Thyroid gland (tissue), 4 donors: ENCODE measurements at regions not wholly inside any gene's neighbourhood (a gene's known extent, or its start where the extent isn't known, plus 50 kb on each side); places are given as distances from the start of the nearest gene placed in this dataset.

Source experiments
- DNase-seq, 2 donors: peaks; one replicate each; pipeline ENCODE4 v3.0.0-alpha.2; 2019
- H3K27ac ChIP-seq, 3 donors: fragments of 200-600 bp; sonication (generic); 1 replicate in 2 of 3; 2 replicates in 1 of 3; pipeline ENCODE4 v1.5.1; 2016 to 2019; ENCODE audit warnings: mild to moderate bottlenecking in 1 of 3, moderate library complexity in 1 of 3
- H3K27me3 ChIP-seq: fragments of 200-600 bp; sonication (generic); one replicate; pipeline ENCODE4 v1.5.1; 2019
- H3K36me3 ChIP-seq, 2 donors: fragments of 200-600 bp; sonication (generic); one replicate each; pipeline ENCODE4 v1.5.1; 2016 to 2019
- H3K4me1 ChIP-seq, 2 donors: fragments of 200-600 bp; sonication (generic); one replicate each; pipeline ENCODE4 v1.5.1; 2017 to 2019
- H3K4me3 ChIP-seq, 3 donors: fragments of 200-600 bp; sonication (generic); replicated peaks in 1 of 3; 1 replicate in 2 of 3; 2 replicates in 1 of 3; pipeline ENCODE4 v1.5.1; 2016; ENCODE audit warnings: mild to moderate bottlenecking in 1 of 3
- H3K9me3 ChIP-seq: fragments of 200-600 bp; sonication (generic); one replicate; pipeline ENCODE4 v1.5.1; 2017
- CTCF ChIP-seq, 6 experiments: fragments of 200-600 bp in 3 of 6; fragments of 450-650 bp in 3 of 6; sonication (generic) in 3 of 6; IDR thresholded peaks; one replicate each; pipeline ENCODE4 v1.5.1; 2016 to 2019; ENCODE audit warnings: antibody characterized with exemption in 6 of 6, mild to moderate bottlenecking in 2 of 6, inconsistent platforms in 1 of 6, moderate library complexity in 1 of 6
- POLR2A ChIP-seq, 2 donors: fragments of 450-650 bp; IDR thresholded peaks; one replicate each; pipeline ENCODE4 v1.6.1; 2017; ENCODE audit warnings: antibody characterized with exemption in 2 of 2, mild to moderate bottlenecking in 2 of 2, moderate library complexity in 1 of 2
- WGBS, 2 donors: methylation state at CpG; one replicate each; pipeline ENCODE4 v1.1.5; 2017; 5-methylcytosine and 5-hydroxymethylcytosine counted together
- intact Hi-C: fragments of 100-400 bp; cut with DNase I; formaldehyde crosslinking; loops from one replicate; pipeline ENCODE4 v1.15.1; 2023

DNA sequence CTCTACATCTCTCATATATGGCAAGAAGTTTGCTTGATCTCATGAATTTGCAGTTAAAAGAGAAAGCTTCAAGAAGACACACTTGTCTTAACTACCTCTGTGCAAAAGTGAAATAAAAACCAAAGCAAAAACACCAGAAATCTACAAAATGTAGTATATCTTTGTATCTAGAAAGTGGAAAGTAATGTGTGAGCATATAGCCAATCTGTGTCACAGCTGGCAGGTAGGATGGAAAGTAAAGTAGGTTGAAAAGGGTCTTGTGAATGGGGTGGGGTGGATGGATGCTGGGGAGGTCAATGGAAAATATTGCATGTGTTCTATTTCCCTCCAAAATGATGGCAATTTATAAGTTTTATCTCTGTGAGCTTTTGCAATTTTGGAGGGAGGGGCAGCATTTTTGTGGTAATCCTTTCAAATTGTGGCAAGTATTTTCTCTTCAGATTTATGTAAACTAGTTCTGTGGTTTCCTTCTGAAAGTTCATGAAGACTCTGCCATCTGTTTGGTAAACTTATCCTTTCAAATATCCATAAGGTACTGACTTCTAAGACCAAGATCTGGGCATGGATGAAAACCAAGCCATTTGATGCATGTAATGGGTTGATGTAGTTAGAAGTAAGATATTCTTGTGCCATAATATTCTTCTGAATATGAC is 215.9 kb upstream of the GIMD1 start:
- DNase-seq: no peak
- TF ChIP-seq POLR2A (IDR thresholded peaks at IDR 0.05): no peak
- no peak for TF ChIP-seq CTCF (IDR thresholded peaks at IDR 0.05)
- intact Hi-C loops: no loop called here
- Histone ChIP-seq H3K27ac (no peak overlapping the region), H3K9me3 (no peaks in the 10 kb centered on the region), H3K27me3 (no peaks in the 10 kb centered on the region), H3K4me3 (no peak overlapping the region), H3K4me1 (no peaks in the 10 kb centered on the region), H3K36me3 (no peaks in the 10 kb centered on the region)

DNA sequence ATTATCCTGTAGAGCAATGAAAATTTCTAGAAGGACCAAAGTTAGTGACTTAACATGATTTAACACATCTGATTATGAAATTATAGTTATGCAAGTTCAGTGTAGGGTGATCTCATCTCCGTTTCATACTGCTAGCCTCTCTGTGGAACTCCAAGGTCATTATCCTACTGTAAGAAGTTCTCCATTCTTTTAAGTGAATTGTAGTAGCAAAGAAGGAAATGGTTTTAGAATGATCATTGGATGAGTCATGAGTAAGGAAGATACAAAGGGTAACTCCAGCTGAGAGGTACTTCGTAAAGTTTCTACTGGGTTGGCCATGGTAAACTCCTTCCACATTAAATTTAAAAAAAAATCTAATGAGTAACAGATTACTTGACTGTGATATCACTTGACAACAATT is 215.0 kb upstream of the GIMD1 start:
- H3K27ac ChIP-seq: no peak overlapping the region
- no peaks in the 10 kb centered on the region for H3K9me3 ChIP-seq
- H3K27me3 ChIP-seq: no peaks in the 10 kb centered on the region
- no peak for TF ChIP-seq CTCF (IDR thresholded peaks at IDR 0.05)
- no peak for TF ChIP-seq POLR2A (IDR thresholded peaks at IDR 0.05)
- intact Hi-C loops: no loop called here
- no peak for DNase-seq
- WGBS, 2 donors: 74 to 76% methylated on average over 2 of the region's 2 CpGs
- H3K36me3 ChIP-seq: no peaks in the 10 kb centered on the region
- H3K4me1 ChIP-seq: no peaks in the 10 kb centered on the region
- no peak overlapping the region for H3K4me3 ChIP-seq

DNA sequence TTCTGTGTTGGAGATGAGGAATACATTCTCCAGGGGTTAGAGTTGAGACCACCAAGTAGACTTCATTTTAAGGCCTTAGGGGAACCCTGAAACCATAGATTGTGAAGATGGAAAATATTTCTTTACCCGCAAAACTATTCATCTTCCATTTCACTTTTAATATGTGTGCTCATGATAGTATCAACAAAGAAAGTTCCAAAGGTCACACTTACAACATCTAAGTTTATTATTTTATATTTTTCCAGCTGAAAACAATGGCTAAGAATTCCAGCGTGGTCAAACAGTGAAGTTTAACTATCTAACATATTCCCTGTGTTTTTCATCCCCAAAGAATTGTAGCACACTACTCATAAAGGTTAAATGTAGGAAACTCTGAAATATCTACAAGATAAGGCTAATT is 214.5 kb upstream of the GIMD1 start:
- DNase-seq: no peak
- Histone ChIP-seq H3K27me3 (no peaks in the 10 kb centered on the region), H3K4me1 (no peaks in the 10 kb centered on the region), H3K36me3 (no peaks in the 10 kb centered on the region), H3K4me3 (no peak overlapping the region), H3K27ac (no peak overlapping the region), H3K9me3 (no peaks in the 10 kb centered on the region)
- 69 to 80% methylated on average over 2 of the region's 2 CpGs for WGBS, 2 donors
- TF ChIP-seq CTCF (IDR thresholded peaks at IDR 0.05): no peak
- no peak for TF ChIP-seq POLR2A (IDR thresholded peaks at IDR 0.05)
- intact Hi-C loops: no loop called here

GRCh38 chr4:106582103-106582502 is 213.5 kb upstream of the GIMD1 start:
- Histone ChIP-seq H3K4me1 (no peaks in the 10 kb centered on the region), H3K9me3 (no peaks in the 10 kb centered on the region), H3K4me3 (no peak overlapping the region), H3K27ac (no peak overlapping the region), H3K36me3 (no peaks in the 10 kb centered on the region), H3K27me3 (no peaks in the 10 kb centered on the region)
- no peak for DNase-seq
- intact Hi-C loops: no loop called here
- TF ChIP-seq POLR2A (IDR thresholded peaks at IDR 0.05) (no peak), CTCF (IDR thresholded peaks at IDR 0.05) (no peak)

- Histone ChIP-seq H3K9me3 (no peaks in the 10 kb centered on the region), H3K27me3 (no peaks in the 10 kb centered on the region), H3K4me1 (no peaks in the 10 kb centered on the region), H3K4me3 (no peak overlapping the region), H3K36me3 (no peaks in the 10 kb centered on the region), H3K27ac (no peak overlapping the region)
- TF ChIP-seq CTCF (IDR thresholded peaks at IDR 0.05) (no peak), POLR2A (IDR thresholded peaks at IDR 0.05) (no peak)
- no peak for DNase-seq
- intact Hi-C loops: no loop called here
Observed at GRCh38 chr4:106579236-106579635, 210.7 kb upstream of the GIMD1 start.
